ENCODE measurements at regions not wholly inside any gene's neighbourhood (a gene's known extent, or its start where the extent isn't known, plus 50 kb on each side); places are given as distances from the start of the nearest gene placed in this dataset.

- no peak for DNase-seq (ENCODE audit: extremely low read depth in 1 of 4, low spot score in 3 of 4)
- Histone ChIP-seq H3K4me2 (ENCODE audit: insufficient read depth, low read length) (no peak overlapping the region), H3K4me1 (replicated peaks in 1 of 2; ENCODE audit: control insufficient read depth in 2 of 2, insufficient read depth in 2 of 2, low read length in 2 of 2) (peaks cover 0 to 2% of the 10 kb centered on the region in 2 experiments; a peak in 1 of 5 replicates), H3K9me1 (ENCODE audit: control insufficient read depth, insufficient read depth, low read length) (no peaks in the 10 kb centered on the region), H3K27ac (ENCODE audit: extremely low read depth, low read depth, low read length) (no peak overlapping the region), H4K20me1 (replicated peaks; ENCODE audit: control insufficient read depth, insufficient read depth, low read length) (no peaks in the 10 kb centered on the region), H2AFZ (ENCODE audit: low read depth, low read length) (no peak overlapping the region), H3K9me3 (replicated peaks; ENCODE audit: control insufficient read depth, insufficient read depth, low read depth, low read length) (no peaks in the 10 kb centered on the region), H3K9ac (ENCODE audit: insufficient read depth in 1 of 2, low read depth in 2 of 2, low read length in 2 of 2) (no peak overlapping the region), H3K79me2 (ENCODE audit: control insufficient read depth, insufficient read depth, low read length) (no peaks in the 10 kb centered on the region), H3K36me3 (ENCODE audit: control insufficient read depth, insufficient read depth, low read length) (no peaks in the 10 kb centered on the region), H3K27me3 (ENCODE audit: control insufficient read depth in 2 of 2, insufficient read depth in 2 of 2, low read length in 2 of 2) (no peaks in the 10 kb centered on the region), H3K4me3 (no peak overlapping the region)
- CTCF ChIA-PET (ENCODE audit: low intra/inter-chr PET ratio), result no interaction called here
- WGBS (ENCODE audit: insufficient coverage, low coverage, missing lambda C conversion rate), result 94% methylated on average over 2 of the region's 3 CpGs
- FAIRE-seq, result no peak
- in situ Hi-C loops (cut with MboI) (no loop called here), intact Hi-C loops (cut with micrococcal nuclease) (no loop called here)
- no peak for ATAC-seq
- POLR2A ChIA-PET, result no interaction called here
- no TSS peak for BruUV-seq (replicated peaks)
- no peak for TF ChIP-seq SAP30 (IDR thresholded peaks at IDR 0.05; ENCODE audit: borderline replicate concordance, insufficient read depth, low read depth, low read length, poor library complexity, severe bottlenecking)
- no peak for TF ChIP-seq CBFA2T3 (IDR thresholded peaks at IDR 0.05)
- no peak for TF ChIP-seq EHMT2 (IDR thresholded peaks at IDR 0.05)
- no peak for TF ChIP-seq LARP7 (IDR thresholded peaks at IDR 0.05)
- no peak for TF ChIP-seq REST (IDR thresholded peaks at IDR 0.05; ENCODE audit: borderline replicate concordance)
- TF ChIP-seq REST (CRISPR knock-in tag; IDR thresholded peaks at IDR 0.05; ENCODE audit: low read depth), result no peak
- no peak for TF ChIP-seq POLR2AphosphoS2 (IDR thresholded peaks at IDR 0.05; ENCODE audit: low read length)
- no peak for TF ChIP-seq ZBTB34 (CRISPR knock-in tag; IDR thresholded peaks at IDR 0.05)
- TF ChIP-seq ZBTB8A (IDR thresholded peaks at IDR 0.05; ENCODE audit: partially characterized antibody), result no peak
- no peak for TF ChIP-seq SMAD1 (IDR thresholded peaks at IDR 0.05; ENCODE audit: low read depth, low read length, partially characterized antibody)
- no peak for TF ChIP-seq HDAC8 (tag; IDR thresholded peaks at IDR 0.05)
- TF ChIP-seq CTCFL (IDR thresholded peaks at IDR 0.05; ENCODE audit: borderline replicate concordance, insufficient read depth, low read depth, low read length, poor library complexity, severe bottlenecking), result no peak
- no peak for TF ChIP-seq GATAD2B (IDR thresholded peaks at IDR 0.05; ENCODE audit: borderline replicate concordance)
These were observed 480.7 kb upstream of the RGS6 start for GRCh38 chr14:71451501-71451900.

All from K562 (cell line).